ENCODE measurements at regions not wholly inside any gene's neighbourhood (a gene's known extent, or its start where the extent isn't known, plus 50 kb on each side); places are given as distances from the start of the nearest gene placed in this dataset.
"Not testable (repeated sequence)": the region's sequence is repeated elsewhere in the genome, so short reads cannot be mapped to it uniquely, and the experiment has no call there.

- Mint-ChIP-seq H3K27ac (no peak overlapping the region), H3K36me3 (ENCODE audit: low read depth) (no peaks in the 10 kb centered on the region), H3K9me3 (no peaks in the 10 kb centered on the region), H3K27me3 (ENCODE audit: low read depth) (no peaks in the 10 kb centered on the region), H3K4me1 (ENCODE audit: low read depth) (no peaks in the 10 kb centered on the region), H3K4me3 (no peak overlapping the region)
- no peak for DNase-seq
- intact Hi-C loops (cut with micrococcal nuclease) = no loop called here
- CTCF ChIA-PET = no interaction called here
Measured at GRCh38 chrX:19245711-19246269, 97.9 kb upstream of the PDHA1 start.

- H3K9me3 Mint-ChIP-seq = no peaks in the 10 kb centered on the region
- no peaks in the 10 kb centered on the region for H3K27me3 Mint-ChIP-seq (ENCODE audit: low read depth)
- H3K4me3 Mint-ChIP-seq = no peak overlapping the region
- no peak for DNase-seq
- H3K27ac Mint-ChIP-seq = no peak overlapping the region
- H3K36me3 Mint-ChIP-seq (ENCODE audit: low read depth) = no peaks in the 10 kb centered on the region
- intact Hi-C loops (cut with micrococcal nuclease) = no loop called here
- no peaks in the 10 kb centered on the region for H3K4me1 Mint-ChIP-seq (ENCODE audit: low read depth)
- CTCF ChIA-PET = interaction anchor here (0.6 kb wide), 1 partner anchor 182 kb away, joined by 3 read pairs; no protein-coding TSS in a partner anchor
Measured at GRCh38 chrX:19256986-19257385, 86.7 kb upstream of the PDHA1 start.

GRCh38 chrX:19261026-19261425 is 82.7 kb upstream of the PDHA1 start:
- H3K27me3 Mint-ChIP-seq (ENCODE audit: low read depth); intact Hi-C loops (cut with micrococcal nuclease); H3K9me3 Mint-ChIP-seq; CTCF ChIA-PET; H3K36me3 Mint-ChIP-seq (ENCODE audit: low read depth); DNase-seq; H3K4me3 Mint-ChIP-seq; H3K27ac Mint-ChIP-seq; H3K4me1 Mint-ChIP-seq (ENCODE audit: low read depth): not testable (repeated sequence)

- Mint-ChIP-seq H3K9me3 (no peaks in the 10 kb centered on the region), H3K36me3 (ENCODE audit: low read depth) (no peaks in the 10 kb centered on the region), H3K4me3 (no peak overlapping the region), H3K27me3 (ENCODE audit: low read depth) (no peaks in the 10 kb centered on the region), H3K27ac (no peak overlapping the region), H3K4me1 (ENCODE audit: low read depth) (no peaks in the 10 kb centered on the region)
- CTCF ChIA-PET = interaction anchor here (0.6 kb wide), 1 partner anchor 135 kb away, joined by 3 read pairs; no protein-coding TSS in a partner anchor
- no peak for DNase-seq
- intact Hi-C loops (cut with micrococcal nuclease) = no loop called here
Measured at GRCh38 chrX:19270727-19271126, 73.0 kb upstream of the PDHA1 start.

- no peaks in the 10 kb centered on the region for H3K4me1 Mint-ChIP-seq (ENCODE audit: low read depth)
- no peak overlapping the region for H3K27ac Mint-ChIP-seq
- no peaks in the 10 kb centered on the region for H3K27me3 Mint-ChIP-seq (ENCODE audit: low read depth)
- CTCF ChIA-PET = no interaction called here
- H3K9me3 Mint-ChIP-seq = no peaks in the 10 kb centered on the region
- intact Hi-C loops (cut with micrococcal nuclease) = no loop called here
- H3K4me3 Mint-ChIP-seq = no peak overlapping the region
- no peak for DNase-seq
- H3K36me3 Mint-ChIP-seq (ENCODE audit: low read depth) = no peaks in the 10 kb centered on the region
Measured at GRCh38 chrX:19272452-19272851, 71.3 kb upstream of the PDHA1 start.

- H3K27me3 Mint-ChIP-seq (ENCODE audit: low read depth) = no peaks in the 10 kb centered on the region
- CTCF ChIA-PET = no interaction called here
- no peaks in the 10 kb centered on the region for H3K9me3 Mint-ChIP-seq
- no peak for DNase-seq
- H3K4me1 Mint-ChIP-seq (ENCODE audit: low read depth) = no peaks in the 10 kb centered on the region
- H3K36me3 Mint-ChIP-seq (ENCODE audit: low read depth) = no peaks in the 10 kb centered on the region
- intact Hi-C loops (cut with micrococcal nuclease) = no loop called here
- H3K4me3 Mint-ChIP-seq = no peak overlapping the region
- H3K27ac Mint-ChIP-seq = no peak overlapping the region
Measured at GRCh38 chrX:19280636-19281035, 63.1 kb upstream of the PDHA1 start.

GRCh38 chrX:19281256-19281655 is 62.5 kb upstream of the PDHA1 start:
- H3K4me1 Mint-ChIP-seq (ENCODE audit: low read depth) = no peaks in the 10 kb centered on the region
- H3K9me3 Mint-ChIP-seq = no peaks in the 10 kb centered on the region
- no peak for DNase-seq
- H3K4me3 Mint-ChIP-seq = no peak overlapping the region
- no peaks in the 10 kb centered on the region for H3K36me3 Mint-ChIP-seq (ENCODE audit: low read depth)
- CTCF ChIA-PET = no interaction called here
- H3K27me3 Mint-ChIP-seq (ENCODE audit: low read depth) = peaks cover under 1% of the 10 kb centered on the region
- intact Hi-C loops (cut with micrococcal nuclease) = no loop called here
- no peak overlapping the region for H3K27ac Mint-ChIP-seq

GRCh38 chrX:19283597-19284339 is 60.0 kb upstream of the PDHA1 start:
- CTCF ChIA-PET = no interaction called here
- Mint-ChIP-seq H3K36me3 (ENCODE audit: low read depth) (no peaks in the 10 kb centered on the region), H3K4me1 (ENCODE audit: low read depth) (no peaks in the 10 kb centered on the region), H3K27me3 (ENCODE audit: low read depth) (peaks cover 2% of the 10 kb centered on the region), H3K4me3 (no peak overlapping the region), H3K27ac (no peak overlapping the region), H3K9me3 (no peaks in the 10 kb centered on the region)
- intact Hi-C loops (cut with micrococcal nuclease) = no loop called here
- no peak for DNase-seq

GRCh38 chrX:19285857-19286256 is 57.9 kb upstream of the PDHA1 start:
- H3K4me3 Mint-ChIP-seq = no peak overlapping the region
- CTCF ChIA-PET = no interaction called here
- no peaks in the 10 kb centered on the region for H3K36me3 Mint-ChIP-seq (ENCODE audit: low read depth)
- no peak overlapping the region for H3K27ac Mint-ChIP-seq
- intact Hi-C loops (cut with micrococcal nuclease) = no loop called here
- no peak for DNase-seq
- peaks cover 2% of the 10 kb centered on the region for H3K27me3 Mint-ChIP-seq (ENCODE audit: low read depth)
- no peaks in the 10 kb centered on the region for H3K9me3 Mint-ChIP-seq
- no peaks in the 10 kb centered on the region for H3K4me1 Mint-ChIP-seq (ENCODE audit: low read depth)

- H3K27me3 Mint-ChIP-seq (ENCODE audit: low read depth) = peaks cover 2% of the 10 kb centered on the region
- no peak overlapping the region for H3K4me3 Mint-ChIP-seq
- H3K9me3 Mint-ChIP-seq = no peaks in the 10 kb centered on the region
- intact Hi-C loops (cut with micrococcal nuclease) = no loop called here
- H3K4me1 Mint-ChIP-seq (ENCODE audit: low read depth) = no peaks in the 10 kb centered on the region
- no peaks in the 10 kb centered on the region for H3K36me3 Mint-ChIP-seq (ENCODE audit: low read depth)
- H3K27ac Mint-ChIP-seq = no peak overlapping the region
- CTCF ChIA-PET = no interaction called here
- no peak for DNase-seq
Measured at GRCh38 chrX:19291086-19291485, 52.6 kb upstream of the PDHA1 start.

GRCh38 chrX:19293606-19294325 is 50.0 kb upstream of the PDHA1 start:
- Mint-ChIP-seq H3K4me1 (ENCODE audit: low read depth) (no peaks in the 10 kb centered on the region), H3K27ac (no peak overlapping the region), H3K9me3 (no peaks in the 10 kb centered on the region), H3K27me3 (ENCODE audit: low read depth) (no peaks in the 10 kb centered on the region), H3K36me3 (ENCODE audit: low read depth) (no peaks in the 10 kb centered on the region), H3K4me3 (no peak overlapping the region)
- intact Hi-C loops (cut with micrococcal nuclease) = no loop called here
- DNase-seq = no peak
- CTCF ChIA-PET = no interaction called here
